Colonic mucosa (tissue), 4 donors: ENCODE measurements at regions not wholly inside any gene's neighbourhood (a gene's known extent, or its start where the extent isn't known, plus 50 kb on each side); places are given as distances from the start of the nearest gene placed in this dataset.

Experiments
- DNase-seq: peaks from one replicate; pipeline ENCODE4 v3.0.0-alpha.2; 2020
- H3K27ac ChIP-seq: fragments of 200-600 bp; one replicate; pipeline ENCODE4 v1.8.0; 2021
- H3K27me3 ChIP-seq: fragments of 200-600 bp; one replicate; pipeline ENCODE4 v1.8.0; 2021
- H3K36me3 ChIP-seq: fragments of 200-600 bp; one replicate; pipeline ENCODE4 v1.8.0; 2021
- H3K4me1 ChIP-seq: fragments of 200-600 bp; one replicate; pipeline ENCODE4 v1.8.0; 2021; ENCODE audit warnings: mild to moderate bottlenecking
- H3K4me3 ChIP-seq: fragments of 200-600 bp; one replicate; pipeline ENCODE4 v1.8.0; 2021
- H3K9ac ChIP-seq, 2 donors: one replicate each; pipeline ENCODE4 v1.7.0; 2013; ENCODE audit warnings: control low read depth in 2 of 2, low read depth in 2 of 2, low read length in 2 of 2
- H3K9me3 ChIP-seq: fragments of 200-600 bp; one replicate; pipeline ENCODE4 v1.8.0; 2021
- CTCF ChIP-seq: fragments of 200-600 bp; IDR thresholded peaks from one replicate; pipeline ENCODE4 v1.8.0; 2022; ENCODE audit warnings: antibody characterized with exemption, mild to moderate bottlenecking
- intact Hi-C: fragments of 100-400 bp; cut with DNase I; formaldehyde crosslinking; loops from one replicate; pipeline ENCODE4 v1.14.1; 2022
- donor health status: healthy.
- donor health status: DM: no; HTN: no; CAD: no.
- donor health status: DM: no; HTN: no; CAD: no.

GRCh38 chr2:111675419-111676194 lies 208.4 kb downstream of the ANAPC1 start:
- Histone ChIP-seq H3K27ac (no peak overlapping the region), H3K9me3 (no peaks in the 10 kb centered on the region), H3K36me3 (no peaks in the 10 kb centered on the region), H3K9ac (no peak overlapping the region), H3K27me3 (no peaks in the 10 kb centered on the region), H3K4me3 (no peak overlapping the region), H3K4me1 (no peaks in the 10 kb centered on the region)
- intact Hi-C loops, result no loop called here
- no peak for DNase-seq
- no peak for TF ChIP-seq CTCF

- intact Hi-C loops, result no loop called here
- H3K9ac ChIP-seq, result no peak overlapping the region
- no peak for DNase-seq
- no peak overlapping the region for H3K4me3 ChIP-seq
- no peaks in the 10 kb centered on the region for H3K36me3 ChIP-seq
- H3K27ac ChIP-seq, result no peak overlapping the region
- no peaks in the 10 kb centered on the region for H3K9me3 ChIP-seq
- no peaks in the 10 kb centered on the region for H3K27me3 ChIP-seq
- no peak for TF ChIP-seq CTCF
- no peaks in the 10 kb centered on the region for H3K4me1 ChIP-seq
Observed at GRCh38 chr2:111676291-111676822, 207.6 kb downstream of the ANAPC1 start.

- no peaks in the 10 kb centered on the region for H3K4me1 ChIP-seq
- no peak for DNase-seq
- intact Hi-C loops, result no loop called here
Observed at GRCh38 chr2:111678161-111678560, 205.8 kb downstream of the ANAPC1 start.

GRCh38 chr2:111678651-111679050 lies 205.3 kb downstream of the ANAPC1 start:
- Histone ChIP-seq H3K27me3 (no peaks in the 10 kb centered on the region), H3K27ac (no peak overlapping the region), H3K9ac (no peak overlapping the region), H3K4me3 (no peak overlapping the region), H3K36me3 (no peaks in the 10 kb centered on the region), H3K9me3 (no peaks in the 10 kb centered on the region), H3K4me1 (no peaks in the 10 kb centered on the region)
- intact Hi-C loops, result no loop called here
- DNase-seq, result no peak
- TF ChIP-seq CTCF, result no peak

More at GRCh38 chr2:111678161-111678560, 205.8 kb downstream of the ANAPC1 start:
- Histone ChIP-seq H3K27ac (no peak overlapping the region), H3K4me3 (no peak overlapping the region), H3K9me3 (no peaks in the 10 kb centered on the region), H3K27me3 (no peaks in the 10 kb centered on the region), H3K9ac (no peak overlapping the region), H3K36me3 (no peaks in the 10 kb centered on the region)
- TF ChIP-seq CTCF, result no peak

- H3K9me3 ChIP-seq, result no peaks in the 10 kb centered on the region
- TF ChIP-seq CTCF, result no peak
- DNase-seq, result no peak
- no peak overlapping the region for H3K27ac ChIP-seq
- H3K27me3 ChIP-seq, result no peaks in the 10 kb centered on the region
- H3K36me3 ChIP-seq, result no peaks in the 10 kb centered on the region
- H3K9ac ChIP-seq, result no peak overlapping the region
- H3K4me3 ChIP-seq, result no peak overlapping the region
- intact Hi-C loops, result no loop called here
- H3K4me1 ChIP-seq, result no peaks in the 10 kb centered on the region
Observed at GRCh38 chr2:111679202-111679601, 204.8 kb downstream of the ANAPC1 start.
